IgD-negative memory B cell (primary cell): ENCODE measurements at regions not wholly inside any gene's neighbourhood (a gene's known extent, or its start where the extent isn't known, plus 50 kb on each side); places are given as distances from the start of the nearest gene placed in this dataset.

Experiments
- H3K27ac Mint-ChIP-seq, 3 donors: one replicate each; pipeline ENCODE4 v1.8.0; 2020 to 2022; ENCODE audit warnings: mild to moderate bottlenecking in 3 of 3, mixed read lengths in 3 of 3, moderate library complexity in 1 of 3
- H3K27me3 Mint-ChIP-seq: one replicate; pipeline ENCODE4 v1.8.0; 2021; ENCODE audit warnings: mixed read lengths
- H3K36me3 Mint-ChIP-seq: one replicate; pipeline ENCODE4 v1.8.0; 2020; ENCODE audit warnings: mild to moderate bottlenecking, mixed read lengths
- H3K4me1 Mint-ChIP-seq, 3 donors: one replicate each; pipeline ENCODE4 v1.8.0; 2020 to 2022; ENCODE audit warnings: mixed read lengths in 3 of 3, mild to moderate bottlenecking in 1 of 3
- H3K4me3 Mint-ChIP-seq, 4 donors: one replicate each; pipeline ENCODE4 v1.8.0; 2020 to 2022; ENCODE audit warnings: mild to moderate bottlenecking in 4 of 4, mixed read lengths in 4 of 4, moderate library complexity in 3 of 4
- H3K9me3 Mint-ChIP-seq, 3 donors: one replicate each; pipeline ENCODE4 v1.8.0; 2020 to 2021; ENCODE audit warnings: mixed read lengths in 3 of 3, mild to moderate bottlenecking in 1 of 3

DNA sequence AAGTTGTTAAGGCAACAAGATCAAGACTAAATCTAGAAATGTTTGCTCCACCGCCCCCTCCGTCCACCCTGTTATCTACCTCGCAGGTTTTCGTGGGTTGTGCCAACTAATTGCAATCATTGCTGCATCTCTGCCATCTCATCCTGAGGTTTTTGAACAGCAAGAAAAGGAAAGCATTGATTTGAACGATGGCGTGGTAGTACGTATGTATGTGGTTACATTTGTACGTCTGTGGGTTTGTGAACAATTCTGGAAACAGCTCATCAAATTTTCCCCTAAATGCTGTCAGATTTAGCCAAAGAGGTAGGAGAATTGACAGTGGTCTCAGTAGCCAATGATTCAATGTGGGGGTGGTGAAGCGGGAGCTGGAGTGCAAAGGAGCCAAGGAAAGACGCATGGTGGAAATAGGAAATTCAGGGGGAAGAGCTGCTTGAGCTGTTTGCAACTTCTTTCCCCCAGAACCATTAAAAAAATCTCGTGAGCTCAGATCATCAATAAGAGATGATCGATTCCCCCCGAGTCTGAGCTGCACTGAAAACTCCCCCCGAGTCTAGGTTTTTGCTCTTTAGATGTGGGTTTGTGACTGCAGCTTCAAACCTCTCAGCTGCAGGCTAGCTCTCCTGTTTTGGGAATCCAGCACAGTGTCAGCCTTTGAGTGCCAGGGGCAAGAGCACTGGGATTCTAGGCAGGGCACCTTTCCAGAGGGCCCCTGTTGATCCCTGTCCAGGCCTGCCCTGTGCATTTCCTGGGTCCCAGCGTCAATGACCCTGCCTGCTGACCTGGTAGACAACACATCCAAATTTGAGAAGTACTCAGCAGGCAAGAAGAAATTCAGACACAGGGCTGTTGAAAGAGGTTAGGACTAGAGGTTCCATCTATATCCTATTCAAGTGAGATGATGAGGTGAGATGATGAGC, 72.6 kb upstream of the LY86 start:
- Mint-ChIP-seq H3K4me3 (no peak overlapping the region), H3K27ac (no peak overlapping the region), H3K27me3 (peaks cover 14% of the 10 kb centered on the region), H3K4me1 (no peaks in the 10 kb centered on the region), H3K36me3 (peaks cover 9% of the 10 kb centered on the region), H3K9me3 (peaks cover 0 to 4% (median 0%) of the 10 kb centered on the region in 3 donors)

DNA sequence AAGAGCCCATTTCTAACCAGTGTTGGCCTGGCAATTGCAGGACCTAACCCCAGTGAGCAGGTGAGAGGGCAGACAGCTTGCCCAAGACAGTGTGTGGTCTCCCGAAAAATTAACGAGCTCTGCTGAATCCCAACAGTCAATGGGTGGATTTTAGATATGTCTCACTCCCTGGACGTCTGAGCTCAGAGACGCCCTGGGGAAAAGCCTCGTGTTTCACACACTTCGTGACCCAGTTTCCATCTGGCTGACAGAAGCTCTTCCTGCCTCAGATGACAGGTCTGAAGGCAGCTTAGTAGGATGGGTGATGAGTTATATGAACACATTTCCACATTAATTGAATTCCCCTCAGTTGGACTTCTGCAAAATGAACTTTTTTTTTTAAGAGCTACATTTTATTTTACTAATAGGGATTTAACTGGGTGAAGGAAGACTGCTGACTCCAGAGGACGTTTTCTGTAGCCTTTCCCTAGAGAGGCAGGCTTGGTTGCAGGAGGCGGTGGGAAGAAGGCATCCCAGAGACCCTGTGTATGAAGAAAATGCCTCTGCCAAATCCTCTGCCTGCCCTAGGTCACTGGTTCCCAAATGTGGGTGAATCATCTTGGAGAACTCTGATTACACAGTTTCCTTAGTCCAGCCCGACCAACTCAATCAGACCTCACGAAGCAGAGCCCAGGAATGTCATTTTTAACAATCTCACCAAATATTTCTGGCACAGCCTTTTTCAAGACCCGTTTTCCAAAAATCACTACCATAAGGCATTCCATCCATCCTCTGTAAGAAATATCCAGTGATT, 71.7 kb upstream of the LY86 start:
- peaks cover 14% of the 10 kb centered on the region for H3K27me3 Mint-ChIP-seq
- H3K4me1 Mint-ChIP-seq: no peaks in the 10 kb centered on the region
- peaks cover 0 to 4% (median 0%) of the 10 kb centered on the region in 3 donors for H3K9me3 Mint-ChIP-seq
- H3K36me3 Mint-ChIP-seq: peaks cover 9% of the 10 kb centered on the region
- H3K27ac Mint-ChIP-seq: no peak overlapping the region
- no peak overlapping the region for H3K4me3 Mint-ChIP-seq

DNA sequence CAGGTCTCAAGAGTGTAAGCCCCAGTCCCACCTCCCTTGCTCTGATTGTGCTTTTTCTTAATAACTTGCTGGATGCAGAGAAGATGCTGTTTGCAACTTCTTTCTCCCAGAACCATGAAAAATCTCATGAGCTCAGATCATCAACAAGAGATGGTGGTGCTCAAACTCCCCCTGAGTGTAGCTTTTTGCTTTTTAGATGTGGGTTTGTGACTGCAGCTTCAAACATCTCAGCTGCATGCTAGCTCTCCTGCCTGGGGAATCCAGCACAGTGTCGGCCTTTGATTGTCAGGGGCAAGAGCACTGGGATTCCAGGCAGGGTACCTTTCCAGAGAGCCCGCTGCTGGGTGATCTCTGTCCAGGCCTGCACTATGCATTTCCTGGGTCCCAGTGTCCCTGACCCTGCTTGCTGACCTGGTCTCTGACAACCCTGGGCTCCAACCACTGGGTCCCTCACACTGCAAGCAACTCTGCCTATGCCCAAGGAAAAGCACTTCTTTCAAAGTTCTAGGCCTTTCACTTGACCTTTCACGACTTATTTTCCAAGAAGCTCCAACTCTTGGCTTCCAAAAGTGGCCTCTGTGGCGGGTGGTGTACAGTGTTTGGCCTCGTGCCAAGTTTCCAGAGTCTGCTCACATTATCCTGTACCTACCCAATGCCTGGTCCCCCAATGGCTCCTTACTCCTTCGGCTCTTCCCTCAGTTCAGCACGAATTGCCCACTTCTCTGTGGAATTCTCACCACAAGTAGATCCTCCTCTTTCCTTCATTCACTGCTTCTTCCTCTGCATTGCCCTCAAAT, 69.7 kb upstream of the LY86 start:
- Mint-ChIP-seq H3K9me3 (peaks cover 0 to 6% (median 0%) of the 10 kb centered on the region in 3 donors), H3K4me3 (no peak overlapping the region), H3K36me3 (peaks cover 12% of the 10 kb centered on the region), H3K4me1 (no peaks in the 10 kb centered on the region), H3K27me3 (peaks cover 17% of the 10 kb centered on the region), H3K27ac (no peak overlapping the region)

DNA sequence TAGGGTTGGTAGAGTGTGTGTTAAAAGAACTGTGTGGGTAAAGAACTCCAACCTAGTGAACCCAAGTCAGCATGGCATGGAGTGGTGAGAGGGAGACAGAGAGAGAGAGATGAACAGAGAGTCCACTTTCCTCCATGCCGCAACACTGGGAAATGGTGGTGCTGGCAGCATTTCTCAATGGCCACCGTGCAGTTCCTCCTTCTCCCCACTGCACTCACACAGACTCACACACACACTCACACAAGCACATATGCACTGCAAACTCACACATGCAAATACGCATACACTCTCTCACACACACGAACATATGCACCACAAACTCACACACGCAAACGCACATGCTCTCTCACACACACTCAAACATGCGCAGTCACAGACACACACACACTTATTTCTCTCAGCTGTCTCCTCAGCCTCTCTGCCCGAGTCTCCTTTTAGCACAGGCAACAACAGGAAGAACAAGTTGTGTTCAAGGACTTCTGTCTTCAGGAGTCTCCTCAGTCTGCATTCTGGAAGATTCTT, 66.5 kb upstream of the LY86 start:
- Mint-ChIP-seq H3K27ac (no peak overlapping the region), H3K27me3 (peaks cover 10% of the 10 kb centered on the region), H3K36me3 (peaks cover 15% of the 10 kb centered on the region), H3K9me3 (peaks cover 0 to 3% (median 0%) of the 10 kb centered on the region in 3 donors), H3K4me3 (no peak overlapping the region), H3K4me1 (no peaks in the 10 kb centered on the region)

DNA sequence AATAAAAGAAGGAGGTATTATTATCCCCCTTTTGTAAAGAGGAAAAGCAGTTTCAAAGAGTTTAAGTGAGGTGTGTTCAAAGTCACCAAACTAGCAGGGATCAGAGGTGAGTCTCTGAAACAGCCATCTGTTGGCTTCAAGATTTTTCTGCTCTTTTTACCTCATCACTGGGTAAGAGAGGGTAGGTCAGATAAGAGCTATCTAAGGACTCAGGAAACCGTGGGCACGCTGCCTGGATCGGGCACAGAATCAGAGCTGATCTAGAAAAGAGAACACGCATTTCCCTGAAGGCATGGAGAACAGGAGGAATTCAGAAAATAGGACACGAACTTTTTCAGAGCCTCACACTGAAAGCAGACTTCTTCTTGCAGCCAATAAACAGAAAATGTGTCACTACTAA, 65.8 kb upstream of the LY86 start:
- no peak overlapping the region for H3K27ac Mint-ChIP-seq
- H3K4me1 Mint-ChIP-seq: no peaks in the 10 kb centered on the region
- no peak overlapping the region for H3K4me3 Mint-ChIP-seq
- peaks cover 0 to 3% (median 0%) of the 10 kb centered on the region in 3 donors for H3K9me3 Mint-ChIP-seq
- peaks cover 15% of the 10 kb centered on the region for H3K36me3 Mint-ChIP-seq
- peaks cover 10% of the 10 kb centered on the region for H3K27me3 Mint-ChIP-seq

DNA sequence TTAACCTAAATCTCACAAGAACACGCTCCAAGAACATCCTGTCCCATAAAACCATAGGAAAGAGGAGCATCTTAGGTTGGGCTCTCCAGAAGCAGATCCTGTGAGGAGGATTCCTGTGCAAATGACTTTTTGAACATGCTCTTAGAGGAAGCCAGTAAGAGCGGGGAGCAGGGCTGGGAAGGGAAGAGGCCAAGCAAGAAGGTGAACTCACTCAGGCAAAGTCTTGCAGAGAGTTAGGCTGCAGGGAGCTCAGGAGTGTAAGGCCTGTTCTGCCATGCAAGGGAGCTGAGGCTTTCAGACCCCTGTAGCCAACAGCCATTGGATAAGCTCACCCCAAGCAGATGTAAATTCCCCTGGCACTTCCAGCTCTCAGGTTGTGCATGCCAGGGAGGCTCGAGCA, 63.6 kb upstream of the LY86 start:
- Mint-ChIP-seq H3K27ac (no peak overlapping the region), H3K9me3 (peaks cover 0 to 3% (median 1%) of the 10 kb centered on the region in 3 donors), H3K4me1 (no peaks in the 10 kb centered on the region), H3K4me3 (no peak overlapping the region), H3K36me3 (peaks cover 6% of the 10 kb centered on the region), H3K27me3 (peaks cover 7% of the 10 kb centered on the region)

DNA sequence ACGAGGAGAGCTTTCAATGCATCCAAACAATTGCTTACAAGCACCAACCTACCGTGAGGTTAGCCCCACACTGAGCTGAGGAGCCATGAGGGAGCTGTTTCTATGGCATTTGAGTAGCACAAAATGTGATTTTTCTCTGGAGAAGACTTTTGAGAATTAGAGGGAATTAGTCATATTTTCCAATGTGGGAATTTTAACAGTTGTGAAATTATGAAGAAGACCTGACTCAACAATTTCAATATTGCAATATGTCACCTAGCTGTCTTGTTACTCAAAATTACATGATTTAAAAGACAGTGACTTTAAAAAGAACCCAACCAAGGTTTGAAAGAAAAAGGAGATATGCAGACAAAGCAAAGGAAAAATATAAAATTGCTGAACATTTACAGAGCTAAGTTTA, 62.6 kb upstream of the LY86 start:
- Mint-ChIP-seq H3K9me3 (peaks cover 0 to 3% (median 1%) of the 10 kb centered on the region in 3 donors), H3K4me1 (no peaks in the 10 kb centered on the region), H3K36me3 (peaks cover 8% of the 10 kb centered on the region), H3K27ac (peak overlapping the region in 1 of 3 donors; percentile 19), H3K4me3 (no peak overlapping the region), H3K27me3 (peaks cover 9% of the 10 kb centered on the region)

DNA sequence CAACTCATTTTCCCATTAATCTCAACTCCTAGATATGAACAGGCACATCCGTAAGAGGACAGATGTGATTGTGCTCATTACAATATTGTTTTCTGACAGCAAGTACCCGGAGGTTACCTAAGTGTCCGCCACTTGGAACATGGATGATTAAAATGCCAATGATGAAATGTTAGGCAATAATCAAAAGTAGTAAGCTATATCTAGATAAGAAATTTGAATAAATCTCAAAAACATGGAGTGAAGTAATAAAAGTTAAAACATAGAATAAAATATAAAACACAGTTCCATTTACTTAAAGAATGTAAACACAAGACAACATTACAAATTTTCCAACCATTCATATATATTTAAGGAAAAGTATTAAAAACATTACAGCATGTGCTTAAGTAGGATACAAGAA, 59.2 kb upstream of the LY86 start:
- Mint-ChIP-seq H3K4me1 (no peaks in the 10 kb centered on the region), H3K36me3 (peaks cover 7% of the 10 kb centered on the region), H3K27me3 (peaks cover 7% of the 10 kb centered on the region), H3K4me3 (no peak overlapping the region), H3K27ac (no peak overlapping the region), H3K9me3 (peaks cover 0 to 2% (median 1%) of the 10 kb centered on the region in 3 donors)

DNA sequence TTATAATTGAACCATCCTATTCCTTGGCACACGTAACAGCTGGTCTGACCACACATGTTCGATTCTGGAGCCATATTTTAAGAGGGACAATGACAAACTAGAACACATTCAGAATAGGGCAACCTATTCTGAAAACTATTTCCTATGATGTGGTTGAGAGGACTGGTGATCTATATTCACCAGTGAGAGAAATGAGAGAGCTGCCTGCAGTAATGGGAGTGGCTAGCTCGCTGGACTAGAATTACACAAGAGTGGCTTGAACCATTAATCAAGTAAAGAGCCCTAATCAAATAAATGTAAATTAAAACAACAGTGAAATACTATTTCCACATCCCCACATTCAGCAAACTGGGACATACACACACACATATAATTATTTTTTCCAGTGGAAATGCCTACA, 55.3 kb upstream of the LY86 start:
- peaks cover 3% of the 10 kb centered on the region for H3K36me3 Mint-ChIP-seq
- H3K4me3 Mint-ChIP-seq: no peak overlapping the region
- peaks cover 5% of the 10 kb centered on the region for H3K27me3 Mint-ChIP-seq
- H3K4me1 Mint-ChIP-seq: peaks cover 0 to 1% (median 0%) of the 10 kb centered on the region in 3 donors
- peaks cover 0 to 2% (median 1%) of the 10 kb centered on the region in 3 donors for H3K9me3 Mint-ChIP-seq
- no peak overlapping the region for H3K27ac Mint-ChIP-seq

DNA sequence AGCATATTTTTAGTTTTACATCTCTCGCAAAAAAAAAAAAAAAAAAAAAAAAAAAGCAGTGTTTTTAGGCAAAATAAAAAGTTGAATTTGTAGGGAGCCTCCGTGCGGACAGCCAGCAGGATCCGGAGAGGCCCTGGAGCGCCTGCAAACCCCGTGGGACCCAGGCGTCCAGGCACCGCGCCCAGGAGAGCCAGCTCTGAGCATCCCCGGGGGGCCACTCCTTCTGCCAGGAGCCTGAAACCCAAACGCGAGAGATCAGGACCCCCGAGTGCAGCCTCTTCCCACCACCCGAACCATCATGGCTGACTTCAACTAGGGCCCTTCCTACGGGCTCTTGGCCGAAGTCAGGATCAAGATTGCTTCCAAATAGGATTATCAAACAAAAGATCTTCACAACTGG, 54.1 kb upstream of the LY86 start:
- Mint-ChIP-seq H3K9me3 (peaks cover 0 to 2% (median 0%) of the 10 kb centered on the region in 3 donors), H3K4me3 (no peak overlapping the region), H3K27me3 (peaks cover 4% of the 10 kb centered on the region), H3K27ac (no peak overlapping the region), H3K4me1 (peaks cover 0 to 1% (median 0%) of the 10 kb centered on the region in 3 donors), H3K36me3 (peaks cover 5% of the 10 kb centered on the region)

DNA sequence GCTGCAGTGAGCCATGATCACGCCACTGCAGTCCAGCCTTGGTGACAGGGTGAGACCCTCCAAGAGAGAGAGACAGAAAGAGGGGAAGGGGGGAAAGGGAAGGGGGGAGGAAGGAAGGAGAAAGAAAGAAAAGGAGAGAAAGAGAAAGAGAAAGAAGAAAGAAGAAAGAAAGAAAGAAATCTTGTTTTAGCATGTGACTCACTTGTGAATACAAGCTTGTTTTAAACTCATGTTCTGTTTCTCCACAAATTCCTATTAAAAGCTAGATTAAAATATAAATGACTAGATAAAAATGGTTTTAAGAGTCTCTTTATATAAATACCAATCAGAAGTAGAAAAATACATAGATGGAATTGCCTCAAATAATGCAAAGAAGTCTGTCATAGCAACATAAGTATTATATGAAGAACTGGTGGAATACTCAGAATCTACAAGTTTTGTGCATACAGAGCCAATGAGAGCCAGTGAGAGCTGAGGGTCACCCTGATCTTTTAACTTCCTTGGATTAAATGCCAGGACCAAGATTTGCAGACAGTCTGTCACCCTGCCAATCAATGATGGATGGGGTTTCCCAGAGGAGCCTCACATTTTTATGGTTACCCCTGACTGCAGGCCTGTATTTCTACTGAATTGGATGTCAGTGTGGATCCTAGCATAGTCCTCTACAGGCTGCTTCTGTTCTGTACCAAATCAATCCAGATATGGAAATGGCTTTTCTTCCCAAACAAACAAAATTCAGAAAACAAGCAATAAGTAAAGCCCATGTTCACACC, 50.8 kb upstream of the LY86 start:
- peaks cover 0 to 4% (median 0%) of the 10 kb centered on the region in 3 donors for H3K9me3 Mint-ChIP-seq
- H3K27me3 Mint-ChIP-seq: peaks cover 2% of the 10 kb centered on the region
- H3K27ac Mint-ChIP-seq: no peak overlapping the region
- peaks cover 0 to 4% (median 0%) of the 10 kb centered on the region in 3 donors for H3K4me1 Mint-ChIP-seq
- H3K36me3 Mint-ChIP-seq: peaks cover 5% of the 10 kb centered on the region
- no peak overlapping the region for H3K4me3 Mint-ChIP-seq

DNA sequence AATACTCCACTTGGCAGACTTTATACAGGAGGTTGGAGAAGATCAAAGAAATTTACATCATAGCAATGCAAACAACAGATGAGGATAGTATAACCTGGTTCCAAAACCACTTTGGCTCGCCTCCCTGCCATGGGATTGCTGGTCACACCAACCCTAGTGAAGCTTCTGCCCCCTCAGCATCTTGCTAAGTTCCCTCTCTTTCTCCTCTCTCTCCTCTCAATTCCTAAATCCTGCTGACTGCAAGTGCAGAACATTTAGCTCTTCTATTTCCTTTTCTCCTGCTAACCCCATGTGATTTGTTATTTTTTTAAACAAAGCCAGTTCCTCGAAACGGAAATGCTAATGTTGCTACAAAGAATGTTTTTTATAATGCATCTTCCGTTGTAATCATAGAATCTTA, 50.3 kb upstream of the LY86 start:
- Mint-ChIP-seq H3K4me1 (peaks cover 0 to 4% (median under 1%) of the 10 kb centered on the region in 3 donors), H3K36me3 (peaks cover 4% of the 10 kb centered on the region), H3K4me3 (no peak overlapping the region), H3K27me3 (peaks cover 7% of the 10 kb centered on the region), H3K27ac (peak overlapping the region in 1 of 3 donors; percentile 85), H3K9me3 (peaks cover 0 to 4% (median 0%) of the 10 kb centered on the region in 3 donors)
